Sigmoid colon (tissue), 4 donors: ENCODE measurements at regions not wholly inside any gene's neighbourhood (a gene's known extent, or its start where the extent isn't known, plus 50 kb on each side); places are given as distances from the start of the nearest gene placed in this dataset.

Source experiments
- POLR2A ChIP-seq, 2 donors: fragments of 450-650 bp; IDR thresholded peaks; one replicate each; pipeline ENCODE4 v1.6.1; 2016; ENCODE audit warnings: antibody characterized with exemption in 2 of 2, mild to moderate bottlenecking in 2 of 2, moderate library complexity in 2 of 2
- POLR2AphosphoS5 ChIP-seq, 4 donors: sonication (generic); formaldehyde crosslinking; IDR thresholded peaks; one replicate each; pipeline ENCODE4 v1.6.1; 2017; ENCODE audit warnings: antibody characterized with exemption in 4 of 4
- TF ChIP-seq, protein P1 (sequence below), 4 experiments: fragments of 450-650 bp in 3 of 4; fragments of 200-600 bp in 1 of 4; IDR thresholded peaks; one replicate each; pipeline ENCODE4 v1.5.1; 2016 to 2019; ENCODE audit warnings: antibody characterized with exemption in 4 of 4, mild to moderate bottlenecking in 3 of 4, moderate library complexity in 2 of 4

DNA sequence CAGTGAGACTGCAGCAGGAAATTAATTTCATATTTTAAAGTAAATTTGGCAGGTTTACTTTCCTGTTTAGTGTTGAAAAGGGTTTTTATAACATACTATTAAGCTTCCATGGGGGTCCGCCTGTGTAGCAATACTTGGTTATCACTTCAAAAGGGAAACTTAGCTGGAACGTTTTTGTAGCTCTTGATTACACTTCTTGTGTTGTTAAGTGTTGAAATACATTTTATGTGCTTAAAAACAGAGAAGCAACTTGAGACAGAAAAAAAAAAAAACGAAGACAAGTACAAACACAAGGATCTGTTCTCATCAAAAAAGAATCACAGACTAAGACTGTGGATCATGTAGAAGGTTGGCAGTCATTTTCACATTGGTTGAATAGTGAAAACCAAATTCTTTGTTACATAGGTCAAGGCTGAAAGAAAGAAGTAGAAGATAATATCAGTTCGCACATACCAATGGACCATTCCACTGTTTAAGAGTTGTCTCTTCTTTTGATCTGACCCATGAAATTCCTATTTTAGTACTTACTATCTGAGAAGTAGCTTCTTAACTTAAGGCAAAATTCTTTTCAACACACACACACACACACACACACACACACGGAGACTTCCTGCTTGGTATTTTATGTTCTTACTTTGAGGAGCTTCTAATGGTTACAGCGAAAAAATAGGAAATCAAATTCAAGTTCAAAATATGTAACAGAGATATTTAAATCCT is 113.9 kb upstream of the SLC35B3 start:
- TF ChIP-seq, protein P1, sequence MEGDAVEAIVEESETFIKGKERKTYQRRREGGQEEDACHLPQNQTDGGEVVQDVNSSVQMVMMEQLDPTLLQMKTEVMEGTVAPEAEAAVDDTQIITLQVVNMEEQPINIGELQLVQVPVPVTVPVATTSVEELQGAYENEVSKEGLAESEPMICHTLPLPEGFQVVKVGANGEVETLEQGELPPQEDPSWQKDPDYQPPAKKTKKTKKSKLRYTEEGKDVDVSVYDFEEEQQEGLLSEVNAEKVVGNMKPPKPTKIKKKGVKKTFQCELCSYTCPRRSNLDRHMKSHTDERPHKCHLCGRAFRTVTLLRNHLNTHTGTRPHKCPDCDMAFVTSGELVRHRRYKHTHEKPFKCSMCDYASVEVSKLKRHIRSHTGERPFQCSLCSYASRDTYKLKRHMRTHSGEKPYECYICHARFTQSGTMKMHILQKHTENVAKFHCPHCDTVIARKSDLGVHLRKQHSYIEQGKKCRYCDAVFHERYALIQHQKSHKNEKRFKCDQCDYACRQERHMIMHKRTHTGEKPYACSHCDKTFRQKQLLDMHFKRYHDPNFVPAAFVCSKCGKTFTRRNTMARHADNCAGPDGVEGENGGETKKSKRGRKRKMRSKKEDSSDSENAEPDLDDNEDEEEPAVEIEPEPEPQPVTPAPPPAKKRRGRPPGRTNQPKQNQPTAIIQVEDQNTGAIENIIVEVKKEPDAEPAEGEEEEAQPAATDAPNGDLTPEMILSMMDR (IDR thresholded peaks at IDR 0.05), result no peak
- TF ChIP-seq POLR2A (IDR thresholded peaks at IDR 0.05), result no peak
- no peak for TF ChIP-seq POLR2AphosphoS5 (IDR thresholded peaks at IDR 0.05)
